A549 (cell line): ENCODE measurements at regions not wholly inside any gene's neighbourhood (a gene's known extent, or its start where the extent isn't known, plus 50 kb on each side); places are given as distances from the start of the nearest gene placed in this dataset.

Source experiments
- ATAC-seq, 2 experiments: fragments of 200-7000 bp in 1 of 2; fragments of >200 bp in 1 of 2; cut with Nextera tagmentation in 1 of 2; cut with Tn5 transposase in 1 of 2; 3 replicates each; pipeline versions ENCODE4 v1.8.0 to v1.9.1; 2018 to 2020; ENCODE audit warnings: mild to moderate bottlenecking in 1 of 2, moderate library complexity in 1 of 2
- CTCF ChIA-PET: fragments of 300-600 bp; sonication (Branson Sonifier 250); formaldehyde crosslinking; extraction: SDS; loops from one replicate; lab custom pipeline; 2021; ENCODE audit warnings: antibody characterized with exemption, inconsistent platforms; lab: Yijun Ruan, JAX
- POLR2A ChIA-PET: fragments of 350-600 bp; formaldehyde crosslinking; extraction: SDS; loops from one replicate; lab custom pipeline; 2021; ENCODE audit warnings: antibody characterized with exemption, inconsistent platforms; lab: Yijun Ruan, JAX
- DNase-seq, 2 experiments: peaks; one replicate each; pipeline versions ENCODE4 v3.0.0 to v3.0.0-alpha.2; 2011 to 2016; ENCODE audit warnings: low read depth in 1 of 2, low spot score in 1 of 2
- FAIRE-seq: peaks from 2 replicates; lab custom pipeline; 2011; peaks lifted over from hg19 to GRCh38; lab: Jason Lieb, UNC
- H3K27ac ChIP-seq, 2 experiments: fragments of >200 bp; sonication (Bioruptor Twin); formaldehyde crosslinking; 3 replicates each; pipeline ENCODE4 v1.5.1; 2016 to 2017
- H3K4me1 ChIP-seq: fragments of >200 bp; sonication (Bioruptor Twin); formaldehyde crosslinking; 3 replicates; pipeline ENCODE4 v1.6.1; 2016
- H3K4me2 ChIP-seq: fragments of >200 bp; sonication (Bioruptor Twin); formaldehyde crosslinking; 3 replicates; pipeline ENCODE4 v1.6.1; 2016
- H3K4me3 ChIP-seq: fragments of >200 bp; sonication (Bioruptor Twin); formaldehyde crosslinking; 3 replicates; pipeline ENCODE4 v1.5.1; 2016
- H3K9me3 ChIP-seq: fragments of >200 bp; sonication (Bioruptor Twin); formaldehyde crosslinking; 3 replicates; pipeline ENCODE4 v1.6.1; 2016
- ATOH8 ChIP-seq: fragments of 250-450 bp; sonication (Bioruptor Pico); IDR thresholded peaks from 2 replicates; pipeline ENCODE4 v1.5.0; 2020; ENCODE audit warnings: low read depth, mild to moderate bottlenecking, moderate library complexity
- CBX2 ChIP-seq: fragments of 200-600 bp; sonication (generic); IDR thresholded peaks from 2 replicates; pipeline ENCODE4 v1.6.1; 2016; ENCODE audit warnings: low read depth, mild to moderate bottlenecking, borderline replicate concordance
- CBX8 ChIP-seq: fragments of 200-600 bp; sonication (generic); IDR thresholded peaks from 2 replicates; pipeline ENCODE4 v1.6.1; 2016
- CEBPB ChIP-seq, 2 experiments: fragments of >200 bp in 1 of 2; sonication (Bioruptor Twin) in 1 of 2; formaldehyde crosslinking in 1 of 2; IDR thresholded peaks; 2 replicates each; pipeline ENCODE4 v1.6.1; 2012 to 2016
- EHMT2 ChIP-seq: fragments of 200-600 bp; sonication (generic); IDR thresholded peaks from 2 replicates; pipeline ENCODE4 v1.6.1; 2016; ENCODE audit warnings: antibody characterized with exemption, low read depth, mild to moderate bottlenecking, moderate library complexity
- EP300 ChIP-seq, 2 experiments: fragments of >200 bp; sonication (Bioruptor Twin); formaldehyde crosslinking; IDR thresholded peaks; 2 replicates in 1 of 2; 3 replicates in 1 of 2; pipeline ENCODE4 v1.6.1; 2016 to 2017
- FOSL2 ChIP-seq, 2 experiments: fragments of 450-650 bp in 1 of 2; fragments of >200 bp in 1 of 2; sonication (Bioruptor Twin) in 1 of 2; formaldehyde crosslinking; IDR thresholded peaks; 2 replicates each; pipeline versions ENCODE4 v1.5.0 to v1.6.1; 2016 to 2020; ENCODE audit warnings: mild to moderate bottlenecking in 1 of 2, moderate library complexity in 1 of 2
- FOXS1 ChIP-seq: fragments of 250-450 bp; sonication (Bioruptor Pico); IDR thresholded peaks from 2 replicates; pipeline ENCODE4 v1.5.0; 2020; ENCODE audit warnings: mild to moderate bottlenecking, moderate library complexity
- GATA3 ChIP-seq: IDR thresholded peaks from 2 replicates; pipeline ENCODE4 v1.6.1; 2012; ENCODE audit warnings: borderline replicate concordance
- HDAC2 ChIP-seq: fragments of 200-600 bp; sonication (generic); IDR thresholded peaks from 2 replicates; pipeline ENCODE4 v1.6.1; 2016
- HEYL ChIP-seq: fragments of 250-450 bp; sonication (Bioruptor Pico); IDR thresholded peaks from 2 replicates; pipeline ENCODE4 v1.8.0; 2021; ENCODE audit warnings: mild to moderate bottlenecking, moderate library complexity
- HOXA7 ChIP-seq: fragments of 250-450 bp; sonication (Bioruptor Pico); IDR thresholded peaks from 2 replicates; pipeline ENCODE4 v1.5.0; 2020; ENCODE audit warnings: mild to moderate bottlenecking, moderate library complexity
- HOXB5 ChIP-seq: fragments of 250-450 bp; sonication (Bioruptor Pico); IDR thresholded peaks from 2 replicates; pipeline ENCODE4 v1.5.0; 2020; ENCODE audit warnings: mild to moderate bottlenecking, moderate library complexity
- JUN ChIP-seq, 2 experiments: fragments of >200 bp; sonication (Bioruptor Twin); formaldehyde crosslinking; IDR thresholded peaks; 2 replicates in 1 of 2; 3 replicates in 1 of 2; pipeline ENCODE4 v1.6.1; 2016 to 2017
- MAFK ChIP-seq: fragments of 450-650 bp; IDR thresholded peaks from 2 replicates; pipeline ENCODE4 v1.6.1; 2014; ENCODE audit not compliant: partially characterized antibody
- NFE2L2 ChIP-seq: fragments of 150-350 bp; conservative IDR thresholded peaks from 2 replicates; pipeline ENCODE4 v1.6.1; 2014; ENCODE audit warnings: low read length
- NR3C1 ChIP-seq: fragments of >200 bp; sonication (Bioruptor Twin); formaldehyde crosslinking; IDR thresholded peaks from 3 replicates; pipeline ENCODE4 v1.6.1; 2017
- RARB ChIP-seq: fragments of 250-450 bp; sonication (Bioruptor Pico); IDR thresholded peaks from 2 replicates; pipeline ENCODE4 v1.8.0; 2021; ENCODE audit warnings: mild to moderate bottlenecking, moderate library complexity
- RNF2 ChIP-seq: fragments of 200-600 bp; sonication (generic); IDR thresholded peaks from 2 replicates; pipeline ENCODE4 v1.6.1; 2016; ENCODE audit warnings: low read depth, mild to moderate bottlenecking, antibody characterized with exemption, moderate library complexity, borderline replicate concordance
- SMC3 ChIP-seq: fragments of >200 bp; sonication (Bioruptor Twin); formaldehyde crosslinking; IDR thresholded peaks from 3 replicates; pipeline ENCODE4 v1.6.1; 2018; ENCODE audit warnings: inconsistent platforms
- ZFP36 ChIP-seq: fragments of 450-650 bp; IDR thresholded peaks from 2 replicates; pipeline ENCODE4 v1.6.1; 2014; ENCODE audit warnings: borderline replicate concordance; ENCODE audit not compliant: partially characterized antibody
- WGBS: methylation state at CpG from one replicate; pipeline ENCODE4 v1.1.6; 2017; ENCODE audit errors: missing lambda C conversion rate; 5-methylcytosine and 5-hydroxymethylcytosine counted together
- TF ChIP-seq, protein P1 (sequence below): fragments of 200-600 bp; sonication (generic); IDR thresholded peaks from 2 replicates; pipeline ENCODE4 v1.6.1; 2016; ENCODE audit warnings: antibody characterized with exemption, mild to moderate bottlenecking, moderate library complexity
- TF ChIP-seq, protein P2 (sequence below): fragments of >200 bp; sonication (Bioruptor Twin); formaldehyde crosslinking; IDR thresholded peaks from 3 replicates; pipeline ENCODE4 v1.6.1; 2016
- TF ChIP-seq, protein P3 (sequence below): IDR thresholded peaks from 2 replicates; pipeline ENCODE4 v1.6.1; 2012

DNA sequence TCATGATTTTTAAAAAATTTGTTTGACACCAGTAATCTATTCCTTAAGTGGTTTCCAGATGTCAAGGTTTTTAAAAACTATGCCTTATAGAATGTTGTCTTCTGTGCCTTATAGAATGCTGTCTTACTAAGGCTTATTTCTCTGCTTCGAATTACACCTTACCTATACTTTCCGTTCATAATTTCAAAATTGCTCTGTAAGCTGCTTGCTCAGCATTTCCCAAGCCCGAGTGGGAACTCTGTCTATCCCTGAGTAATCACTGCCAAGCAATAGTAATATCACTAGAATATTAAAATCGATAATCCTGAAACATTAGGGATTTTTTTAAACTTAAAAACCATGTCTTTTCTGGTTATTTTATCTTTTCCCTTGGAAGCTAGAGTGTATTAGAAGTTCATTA, 376.3 kb downstream of the PIK3R1 start:
- Histone ChIP-seq H3K4me2 (no peak overlapping the region), H3K9me3 (no peaks in the 10 kb centered on the region), H3K27ac (no peak overlapping the region), H3K4me3 (no peak overlapping the region), H3K4me1 (no peaks in the 10 kb centered on the region)
- CTCF ChIA-PET, result interaction anchor here (1.6 kb wide), 1 partner anchor 233 kb away, joined by 4 read pairs; no protein-coding TSS in a partner anchor
- 26% methylated on average over 4 of the region's 4 CpGs for WGBS
- TF ChIP-seq GATA3 (no peak), MAFK (peak; percentile 65)
- ATAC-seq (no peak), FAIRE-seq (no peak), DNase-seq (no peak)
- POLR2A ChIA-PET, result no interaction called here

GRCh38 chr5:68592351-68592750, 376.8 kb downstream of the PIK3R1 start:
- Histone ChIP-seq H3K9me3 (no peaks in the 10 kb centered on the region), H3K4me2 (no peak overlapping the region), H3K4me3 (no peak overlapping the region), H3K4me1 (no peaks in the 10 kb centered on the region), H3K27ac (no peak overlapping the region)
- ChIA-PET CTCF (no interaction called here), POLR2A (no interaction called here)
- WGBS, result 54% methylated on average over 3 of the region's 3 CpGs
- FAIRE-seq, result no peak
- no peak for DNase-seq
- no peak for TF ChIP-seq FOSL2 (IDR thresholded peaks at IDR 0.05)
- TF ChIP-seq FOSL2 (CRISPR knock-in tag; IDR thresholded peaks at IDR 0.05), result no peak
- TF ChIP-seq NFE2L2, result no peak
- TF ChIP-seq SMC3, result no peak
- TF ChIP-seq NR3C1, result no peak
- TF ChIP-seq RARB (CRISPR knock-in tag), result no peak
- TF ChIP-seq, protein P1, sequence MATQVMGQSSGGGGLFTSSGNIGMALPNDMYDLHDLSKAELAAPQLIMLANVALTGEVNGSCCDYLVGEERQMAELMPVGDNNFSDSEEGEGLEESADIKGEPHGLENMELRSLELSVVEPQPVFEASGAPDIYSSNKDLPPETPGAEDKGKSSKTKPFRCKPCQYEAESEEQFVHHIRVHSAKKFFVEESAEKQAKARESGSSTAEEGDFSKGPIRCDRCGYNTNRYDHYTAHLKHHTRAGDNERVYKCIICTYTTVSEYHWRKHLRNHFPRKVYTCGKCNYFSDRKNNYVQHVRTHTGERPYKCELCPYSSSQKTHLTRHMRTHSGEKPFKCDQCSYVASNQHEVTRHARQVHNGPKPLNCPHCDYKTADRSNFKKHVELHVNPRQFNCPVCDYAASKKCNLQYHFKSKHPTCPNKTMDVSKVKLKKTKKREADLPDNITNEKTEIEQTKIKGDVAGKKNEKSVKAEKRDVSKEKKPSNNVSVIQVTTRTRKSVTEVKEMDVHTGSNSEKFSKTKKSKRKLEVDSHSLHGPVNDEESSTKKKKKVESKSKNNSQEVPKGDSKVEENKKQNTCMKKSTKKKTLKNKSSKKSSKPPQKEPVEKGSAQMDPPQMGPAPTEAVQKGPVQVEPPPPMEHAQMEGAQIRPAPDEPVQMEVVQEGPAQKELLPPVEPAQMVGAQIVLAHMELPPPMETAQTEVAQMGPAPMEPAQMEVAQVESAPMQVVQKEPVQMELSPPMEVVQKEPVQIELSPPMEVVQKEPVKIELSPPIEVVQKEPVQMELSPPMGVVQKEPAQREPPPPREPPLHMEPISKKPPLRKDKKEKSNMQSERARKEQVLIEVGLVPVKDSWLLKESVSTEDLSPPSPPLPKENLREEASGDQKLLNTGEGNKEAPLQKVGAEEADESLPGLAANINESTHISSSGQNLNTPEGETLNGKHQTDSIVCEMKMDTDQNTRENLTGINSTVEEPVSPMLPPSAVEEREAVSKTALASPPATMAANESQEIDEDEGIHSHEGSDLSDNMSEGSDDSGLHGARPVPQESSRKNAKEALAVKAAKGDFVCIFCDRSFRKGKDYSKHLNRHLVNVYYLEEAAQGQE, result no peak
- no peak for TF ChIP-seq RNF2
- TF ChIP-seq ZFP36, result no peak
- TF ChIP-seq, protein P2, sequence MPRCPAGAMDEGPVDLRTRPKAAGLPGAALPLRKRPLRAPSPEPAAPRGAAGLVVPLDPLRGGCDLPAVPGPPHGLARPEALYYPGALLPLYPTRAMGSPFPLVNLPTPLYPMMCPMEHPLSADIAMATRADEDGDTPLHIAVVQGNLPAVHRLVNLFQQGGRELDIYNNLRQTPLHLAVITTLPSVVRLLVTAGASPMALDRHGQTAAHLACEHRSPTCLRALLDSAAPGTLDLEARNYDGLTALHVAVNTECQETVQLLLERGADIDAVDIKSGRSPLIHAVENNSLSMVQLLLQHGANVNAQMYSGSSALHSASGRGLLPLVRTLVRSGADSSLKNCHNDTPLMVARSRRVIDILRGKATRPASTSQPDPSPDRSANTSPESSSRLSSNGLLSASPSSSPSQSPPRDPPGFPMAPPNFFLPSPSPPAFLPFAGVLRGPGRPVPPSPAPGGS, result no peak
- no peak for TF ChIP-seq HOXB5 (CRISPR knock-in tag)
- no peak for ATAC-seq

GRCh38 chr5:68593211-68593671, 377.7 kb downstream of the PIK3R1 start:
- CTCF ChIA-PET, result interaction anchor here (0.6 to 1.2 kb wide), 4 partner anchors 12 to 370 kb away, joined by 3 to 4 read pairs (median 3); no protein-coding TSS in a partner anchor
- POLR2A ChIA-PET, result no interaction called here

GRCh38 chr5:68612972-68613371, 397.4 kb downstream of the PIK3R1 start:
- no peak for DNase-seq
- Histone ChIP-seq H3K9me3 (peaks cover 26% of the 10 kb centered on the region), H3K4me2 (no peak overlapping the region), H3K4me1 (no peaks in the 10 kb centered on the region), H3K4me3 (no peak overlapping the region), H3K27ac (no peak overlapping the region)
- CTCF ChIA-PET, result no interaction called here
- ATAC-seq, result no peak
- FAIRE-seq, result no peak
- WGBS, result 10% methylated on average over 1 of the region's 1 CpG
- POLR2A ChIA-PET, result no interaction called here
- no peak for TF ChIP-seq HOXA7
- no peak for TF ChIP-seq CBX2
- no peak for TF ChIP-seq HDAC2
- no peak for TF ChIP-seq EP300 (IDR thresholded peaks at IDR 0.05)
- TF ChIP-seq GATA3, result no peak
- TF ChIP-seq SMC3, result no peak
- TF ChIP-seq EHMT2, result no peak
- TF ChIP-seq FOXS1, result no peak
- TF ChIP-seq, protein P3, sequence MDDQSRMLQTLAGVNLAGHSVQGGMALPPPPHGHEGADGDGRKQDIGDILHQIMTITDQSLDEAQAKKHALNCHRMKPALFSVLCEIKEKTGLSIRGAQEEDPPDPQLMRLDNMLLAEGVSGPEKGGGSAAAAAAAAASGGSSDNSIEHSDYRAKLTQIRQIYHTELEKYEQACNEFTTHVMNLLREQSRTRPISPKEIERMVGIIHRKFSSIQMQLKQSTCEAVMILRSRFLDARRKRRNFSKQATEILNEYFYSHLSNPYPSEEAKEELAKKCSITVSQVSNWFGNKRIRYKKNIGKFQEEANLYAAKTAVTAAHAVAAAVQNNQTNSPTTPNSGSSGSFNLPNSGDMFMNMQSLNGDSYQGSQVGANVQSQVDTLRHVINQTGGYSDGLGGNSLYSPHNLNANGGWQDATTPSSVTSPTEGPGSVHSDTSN, result no peak
- no peak for TF ChIP-seq HEYL (CRISPR knock-in tag)
- no peak for TF ChIP-seq FOSL2 (IDR thresholded peaks at IDR 0.05)
- TF ChIP-seq FOSL2 (CRISPR knock-in tag; IDR thresholded peaks at IDR 0.05), result no peak
- no peak for TF ChIP-seq JUN (IDR thresholded peaks at IDR 0.05)
- no peak for TF ChIP-seq CEBPB (IDR thresholded peaks at IDR 0.05)
- no peak for TF ChIP-seq CBX8

More at GRCh38 chr5:68593211-68593671, 377.7 kb downstream of the PIK3R1 start:
- no peak overlapping the region for H3K4me3 ChIP-seq
- TF ChIP-seq ATOH8, result no peak
- DNase-seq, result no peak
- H3K4me1 ChIP-seq, result no peaks in the 10 kb centered on the region
- ATAC-seq, result no peak
- FAIRE-seq, result no peak
- no peaks in the 10 kb centered on the region for H3K9me3 ChIP-seq
- H3K4me2 ChIP-seq, result no peak overlapping the region
- 16% methylated on average over 5 of the region's 5 CpGs for WGBS
- no peak overlapping the region for H3K27ac ChIP-seq
